Loucy (cell line): ENCODE measurements at regions not wholly inside any gene's neighbourhood (a gene's known extent, or its start where the extent isn't known, plus 50 kb on each side); places are given as distances from the start of the nearest gene placed in this dataset.

Source experiments
- H2AFZ ChIP-seq: fragments of 200-600 bp; sonication (generic); 2 replicates; pipeline ENCODE4 v1.6.0; 2016; ENCODE audit warnings: antibody characterized with exemption, mild to moderate bottlenecking, low read length, moderate library complexity
- H3F3A ChIP-seq: fragments of 200-600 bp; 2 replicates; pipeline ENCODE4 v1.6.0; 2016; ENCODE audit warnings: antibody characterized with exemption, low read depth, mild to moderate bottlenecking
- H3K27me3 ChIP-seq: fragments of 200-600 bp; sonication (generic); 2 replicates; pipeline ENCODE4 v1.6.1; 2014; ENCODE audit warnings: low read length, mild to moderate bottlenecking; ENCODE audit not compliant: insufficient read depth, poor library complexity, severe bottlenecking
- H3K36me3 ChIP-seq: fragments of 200-600 bp; sonication (generic); 2 replicates; pipeline ENCODE4 v1.6.1; 2016; ENCODE audit warnings: low read length; ENCODE audit not compliant: insufficient read depth
- H3K4me1 ChIP-seq: fragments of 200-600 bp; sonication (generic); 2 replicates; pipeline ENCODE4 v1.5.1; 2014; ENCODE audit warnings: low read length, mild to moderate bottlenecking; ENCODE audit not compliant: insufficient read depth, poor library complexity, severe bottlenecking
- H3K4me2 ChIP-seq: fragments of 200-600 bp; sonication (generic); 2 replicates; pipeline ENCODE4 v1.6.0; 2014; ENCODE audit warnings: antibody characterized with exemption, low read length, low read depth, mild to moderate bottlenecking; ENCODE audit not compliant: poor library complexity, severe bottlenecking
- H3K4me3 ChIP-seq: fragments of 200-600 bp; sonication (generic); 2 replicates; pipeline ENCODE4 v1.5.1; 2014; ENCODE audit warnings: low read length, mild to moderate bottlenecking, mixed read lengths; ENCODE audit not compliant: poor library complexity, severe bottlenecking
- H3K79me2 ChIP-seq: fragments of 200-600 bp; sonication (generic); 2 replicates; pipeline ENCODE4 v1.6.1; 2014; ENCODE audit warnings: low read length; ENCODE audit not compliant: insufficient read depth
- H3K9ac ChIP-seq: fragments of 200-600 bp; sonication (generic); 2 replicates; pipeline ENCODE4 v1.6.0; 2014; ENCODE audit warnings: mild to moderate bottlenecking, low read depth, low read length, moderate library complexity; ENCODE audit not compliant: poor library complexity, severe bottlenecking
- H3K9me2 ChIP-seq: fragments of 200-600 bp; sonication (generic); replicated peaks from 2 replicates; pipeline ENCODE4 v1.6.1; 2016; ENCODE audit warnings: low read depth, low read length, mixed read lengths
- H3K9me3 ChIP-seq: fragments of 200-600 bp; sonication (generic); 2 replicates; pipeline ENCODE4 v1.6.1; 2014; ENCODE audit warnings: mild to moderate bottlenecking, antibody characterized with exemption, low read length, low read depth; ENCODE audit not compliant: insufficient read depth
- H4K20me1 ChIP-seq: fragments of 200-600 bp; sonication (generic); 2 replicates; pipeline ENCODE4 v1.6.0; 2014; ENCODE audit warnings: antibody characterized with exemption, low read length, mild to moderate bottlenecking; ENCODE audit not compliant: insufficient read depth, poor library complexity, severe bottlenecking
- EZH2phosphoT487 ChIP-seq: fragments of 200-600 bp; IDR thresholded peaks from 2 replicates; pipeline ENCODE4 v1.6.1; 2018; ENCODE audit warnings: antibody characterized with exemption, mild to moderate bottlenecking, moderate library complexity, borderline replicate concordance
- TF ChIP-seq, protein P1 (sequence below): fragments of 200-600 bp; sonication (generic); conservative IDR thresholded peaks from 2 replicates; pipeline ENCODE4 v1.5.1; 2014; ENCODE audit warnings: mild to moderate bottlenecking, antibody characterized with exemption, low read length

DNA sequence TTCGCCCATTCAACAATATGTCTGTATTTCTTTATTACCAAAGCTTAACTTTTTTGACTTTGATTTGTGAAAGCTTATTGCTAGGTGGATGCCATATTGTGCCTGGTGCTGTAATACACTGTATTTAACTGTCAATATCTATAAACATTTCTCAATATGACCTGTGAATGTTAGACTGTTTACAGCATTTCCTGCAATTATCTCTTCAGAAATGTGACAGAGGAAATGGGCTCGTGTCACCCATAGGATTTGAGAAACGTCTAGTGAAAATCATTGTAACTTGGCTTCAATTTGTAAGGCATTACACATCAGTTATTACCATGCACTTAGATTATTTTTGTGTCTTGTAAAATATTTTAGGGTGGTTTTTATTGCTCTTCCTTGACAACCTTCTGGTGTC lies 237.8 kb upstream of the ADGRL2 start:
- Histone ChIP-seq H3K4me2 (no peak overlapping the region), H3F3A (no peaks in the 10 kb centered on the region), H3K79me2 (no peaks in the 10 kb centered on the region), H2AFZ (no peak overlapping the region), H3K4me1 (no peaks in the 10 kb centered on the region), H3K9me2 (no peaks in the 10 kb centered on the region), H3K9ac (no peak overlapping the region), H3K4me3 (no peak overlapping the region), H3K36me3 (no peaks in the 10 kb centered on the region), H4K20me1 (no peaks in the 10 kb centered on the region), H3K27me3 (no peaks in the 10 kb centered on the region), H3K9me3 (no peaks in the 10 kb centered on the region)
- TF ChIP-seq, protein P1, sequence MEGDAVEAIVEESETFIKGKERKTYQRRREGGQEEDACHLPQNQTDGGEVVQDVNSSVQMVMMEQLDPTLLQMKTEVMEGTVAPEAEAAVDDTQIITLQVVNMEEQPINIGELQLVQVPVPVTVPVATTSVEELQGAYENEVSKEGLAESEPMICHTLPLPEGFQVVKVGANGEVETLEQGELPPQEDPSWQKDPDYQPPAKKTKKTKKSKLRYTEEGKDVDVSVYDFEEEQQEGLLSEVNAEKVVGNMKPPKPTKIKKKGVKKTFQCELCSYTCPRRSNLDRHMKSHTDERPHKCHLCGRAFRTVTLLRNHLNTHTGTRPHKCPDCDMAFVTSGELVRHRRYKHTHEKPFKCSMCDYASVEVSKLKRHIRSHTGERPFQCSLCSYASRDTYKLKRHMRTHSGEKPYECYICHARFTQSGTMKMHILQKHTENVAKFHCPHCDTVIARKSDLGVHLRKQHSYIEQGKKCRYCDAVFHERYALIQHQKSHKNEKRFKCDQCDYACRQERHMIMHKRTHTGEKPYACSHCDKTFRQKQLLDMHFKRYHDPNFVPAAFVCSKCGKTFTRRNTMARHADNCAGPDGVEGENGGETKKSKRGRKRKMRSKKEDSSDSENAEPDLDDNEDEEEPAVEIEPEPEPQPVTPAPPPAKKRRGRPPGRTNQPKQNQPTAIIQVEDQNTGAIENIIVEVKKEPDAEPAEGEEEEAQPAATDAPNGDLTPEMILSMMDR, result no peak
- TF ChIP-seq EZH2phosphoT487, result no peak

DNA sequence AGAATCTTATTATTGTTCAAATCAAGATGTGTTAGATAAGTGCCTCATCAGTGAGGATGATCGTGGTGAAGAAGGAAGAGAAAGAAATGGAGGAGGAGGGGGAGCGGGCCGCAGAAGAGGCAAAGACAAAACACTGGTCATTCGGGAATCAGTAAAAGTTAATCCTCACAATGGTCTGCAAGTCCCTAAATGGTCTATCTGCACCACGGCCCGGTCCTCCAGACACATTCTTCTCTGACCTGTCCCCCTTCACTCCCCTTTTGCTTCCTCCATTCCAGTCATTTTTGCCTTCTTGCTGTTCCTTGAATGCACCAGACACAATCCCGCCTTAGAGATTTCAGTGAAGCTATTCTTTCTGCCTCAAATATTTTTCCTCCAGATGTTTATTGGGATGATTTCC lies 240.1 kb upstream of the ADGRL2 start:
- no peaks in the 10 kb centered on the region for H3K36me3 ChIP-seq
- TF ChIP-seq EZH2phosphoT487, result no peak
- TF ChIP-seq, protein P1, result no peak
- no peaks in the 10 kb centered on the region for H3F3A ChIP-seq
- H3K9me3 ChIP-seq, result no peaks in the 10 kb centered on the region
- H3K9ac ChIP-seq, result no peak overlapping the region
- no peaks in the 10 kb centered on the region for H3K4me1 ChIP-seq
- H4K20me1 ChIP-seq, result no peaks in the 10 kb centered on the region
- H3K4me3 ChIP-seq, result no peak overlapping the region
- no peak overlapping the region for H3K4me2 ChIP-seq
- no peak overlapping the region for H2AFZ ChIP-seq
- no peaks in the 10 kb centered on the region for H3K9me2 ChIP-seq
- H3K79me2 ChIP-seq, result no peaks in the 10 kb centered on the region
- H3K27me3 ChIP-seq, result no peaks in the 10 kb centered on the region

DNA sequence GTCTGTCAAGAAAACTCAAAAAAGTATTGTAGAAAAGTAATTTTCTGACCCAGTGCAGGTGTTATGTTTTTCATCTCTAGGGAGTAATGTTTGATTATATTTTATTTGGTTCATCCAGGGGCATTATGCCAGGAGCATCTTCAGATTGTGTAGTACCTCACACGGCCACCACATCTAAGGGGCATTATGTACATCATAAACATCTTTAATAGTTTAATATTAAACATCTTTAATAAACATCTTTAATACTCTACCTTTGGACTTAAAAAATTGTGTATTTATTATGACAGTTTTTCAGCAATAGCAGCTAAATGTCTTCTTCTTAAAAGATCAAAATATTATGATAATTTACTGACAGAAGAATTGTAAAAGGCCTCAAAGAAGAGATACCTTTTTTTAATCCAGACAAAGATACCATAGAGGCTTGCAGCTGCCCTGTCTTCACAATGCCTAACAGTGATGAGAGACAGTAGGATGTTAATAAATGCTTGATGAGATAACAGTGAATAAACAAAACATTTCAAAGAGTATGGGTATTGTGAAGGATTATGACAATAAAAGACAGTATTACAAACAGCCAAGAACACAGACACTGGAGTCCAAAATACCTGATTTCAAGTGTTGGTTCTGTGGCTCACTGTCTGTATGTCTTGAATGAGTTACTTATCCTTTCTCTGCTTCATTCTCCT lies 240.9 kb upstream of the ADGRL2 start:
- H3K4me3 ChIP-seq, result no peak overlapping the region
- no peaks in the 10 kb centered on the region for H4K20me1 ChIP-seq
- TF ChIP-seq EZH2phosphoT487, result no peak
- TF ChIP-seq, protein P1, result no peak
- H3K9ac ChIP-seq, result no peak overlapping the region
- H3K4me1 ChIP-seq, result no peaks in the 10 kb centered on the region
- no peak overlapping the region for H2AFZ ChIP-seq
- no peaks in the 10 kb centered on the region for H3K79me2 ChIP-seq
- H3K9me3 ChIP-seq, result no peaks in the 10 kb centered on the region
- H3F3A ChIP-seq, result no peaks in the 10 kb centered on the region
- no peaks in the 10 kb centered on the region for H3K27me3 ChIP-seq
- no peaks in the 10 kb centered on the region for H3K9me2 ChIP-seq
- H3K36me3 ChIP-seq, result no peaks in the 10 kb centered on the region
- no peak overlapping the region for H3K4me2 ChIP-seq
